ENCODE measurements at regions not wholly inside any gene's neighbourhood (a gene's known extent, or its start where the extent isn't known, plus 50 kb on each side); places are given as distances from the start of the nearest gene placed in this dataset.

DNA sequence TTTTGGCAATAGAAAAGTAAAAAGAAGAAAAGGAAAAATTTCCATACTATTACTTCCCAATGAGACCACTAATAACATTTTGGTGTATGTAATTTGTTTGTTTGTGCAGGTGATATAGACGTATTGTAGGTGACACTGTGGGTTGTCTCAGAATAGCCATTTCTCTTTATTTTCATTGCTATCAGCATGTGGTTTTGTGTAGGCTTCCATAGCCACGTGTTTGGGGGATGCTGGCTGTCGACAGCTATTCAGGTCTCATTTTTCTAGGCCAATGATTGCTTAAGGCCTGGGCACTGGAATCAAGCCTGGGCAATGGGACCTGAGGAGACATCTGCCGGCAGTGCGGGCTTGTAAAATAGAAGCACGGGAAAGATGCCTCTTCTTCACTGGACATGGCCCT, 71.0 kb upstream of the KCTD1 start:
- dilution Hi-C loops (cut with MboI; ENCODE audit: extremely low pct_ligation_motif_present, low sequenced_read_pairs), result no loop called here
- TF ChIP-seq MYC (IDR thresholded peaks at IDR 0.05; ENCODE audit: low read depth, low read length) (no peak), GATA2 (IDR thresholded peaks at IDR 0.05; ENCODE audit: insufficient read depth, insufficient read length, low read depth, low read length) (no peak), POLR2A (IDR thresholded peaks at IDR 0.05; ENCODE audit: low read depth, low read length) (no peak), FOS (IDR thresholded peaks at IDR 0.05; ENCODE audit: borderline replicate concordance, insufficient read depth, low read length) (no peak), JUN (IDR thresholded peaks at IDR 0.05; ENCODE audit: borderline replicate concordance, insufficient read depth, insufficient read length, low read depth) (no peak), POLR2AphosphoS5 (IDR thresholded peaks at IDR 0.05; ENCODE audit: insufficient read depth, low read depth, low read length) (no peak), EZH2 (IDR thresholded peaks at IDR 0.05; ENCODE audit: borderline replicate concordance, low read depth, low read length, severe bottlenecking) (no peak), MAX (IDR thresholded peaks at IDR 0.05; ENCODE audit: insufficient read depth, insufficient read length) (no peak)
- TF ChIP-seq, protein P1, sequence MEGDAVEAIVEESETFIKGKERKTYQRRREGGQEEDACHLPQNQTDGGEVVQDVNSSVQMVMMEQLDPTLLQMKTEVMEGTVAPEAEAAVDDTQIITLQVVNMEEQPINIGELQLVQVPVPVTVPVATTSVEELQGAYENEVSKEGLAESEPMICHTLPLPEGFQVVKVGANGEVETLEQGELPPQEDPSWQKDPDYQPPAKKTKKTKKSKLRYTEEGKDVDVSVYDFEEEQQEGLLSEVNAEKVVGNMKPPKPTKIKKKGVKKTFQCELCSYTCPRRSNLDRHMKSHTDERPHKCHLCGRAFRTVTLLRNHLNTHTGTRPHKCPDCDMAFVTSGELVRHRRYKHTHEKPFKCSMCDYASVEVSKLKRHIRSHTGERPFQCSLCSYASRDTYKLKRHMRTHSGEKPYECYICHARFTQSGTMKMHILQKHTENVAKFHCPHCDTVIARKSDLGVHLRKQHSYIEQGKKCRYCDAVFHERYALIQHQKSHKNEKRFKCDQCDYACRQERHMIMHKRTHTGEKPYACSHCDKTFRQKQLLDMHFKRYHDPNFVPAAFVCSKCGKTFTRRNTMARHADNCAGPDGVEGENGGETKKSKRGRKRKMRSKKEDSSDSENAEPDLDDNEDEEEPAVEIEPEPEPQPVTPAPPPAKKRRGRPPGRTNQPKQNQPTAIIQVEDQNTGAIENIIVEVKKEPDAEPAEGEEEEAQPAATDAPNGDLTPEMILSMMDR (IDR thresholded peaks at IDR 0.05; ENCODE audit: extremely low read depth in 1 of 2, insufficient read depth in 1 of 2, low read depth in 1 of 2, low read length in 2 of 2), result no peak
- H3K9ac ChIP-seq (replicated peaks; ENCODE audit: extremely low read depth, insufficient read depth, low read length), result no peak overlapping the region
- no peaks in the 10 kb centered on the region for H3K9me3 ChIP-seq (replicated peaks; ENCODE audit: control insufficient read depth, insufficient read depth, low read length)
- FAIRE-seq (no peak), DNase-seq (ENCODE audit: low read depth, low spot score) (no peak)
- BruUV-seq (replicated peaks), result no TSS peak
- no peaks in the 10 kb centered on the region for H3K9me1 ChIP-seq (replicated peaks; ENCODE audit: control insufficient read depth, extremely low read depth, insufficient read depth, low read length)
- no peaks in the 10 kb centered on the region for H3K4me1 ChIP-seq (ENCODE audit: control insufficient read depth, extremely low read depth, insufficient read depth, low read length)
- no peak overlapping the region for H3K4me3 ChIP-seq (replicated peaks in 1 of 3; ENCODE audit: insufficient read depth in 1 of 3, low read depth in 1 of 3, low read length in 3 of 3)
- H4K20me1 ChIP-seq (replicated peaks; ENCODE audit: control insufficient read depth, extremely low read depth, insufficient read depth, low read length), result no peaks in the 10 kb centered on the region
- no peaks in the 10 kb centered on the region for H3K27me3 ChIP-seq (ENCODE audit: control insufficient read depth in 2 of 2, insufficient read depth in 2 of 2, low read length in 2 of 2)
- no peaks in the 10 kb centered on the region for H3K36me3 ChIP-seq (ENCODE audit: control insufficient read depth in 2 of 2, extremely low read depth in 1 of 2, insufficient read depth in 2 of 2, low read length in 2 of 2)
- H3K79me2 ChIP-seq (ENCODE audit: control insufficient read depth, insufficient read depth, low read length), result no peaks in the 10 kb centered on the region
- ChIA-PET POLR2A (no interaction called here), CTCF (interaction anchor here (1.0 kb wide), 1 partner anchor 236 kb away, joined by 5 read pairs; no protein-coding TSS in a partner anchor)
- no peak overlapping the region for H3K27ac ChIP-seq (ENCODE audit: insufficient read depth, low read depth, low read length)
- H2AFZ ChIP-seq (ENCODE audit: low read depth, low read length), result no peak overlapping the region
- H3K4me2 ChIP-seq (ENCODE audit: insufficient read depth, low read length), result no peak overlapping the region
- intact Hi-C loops (cut with micrococcal nuclease), result no loop called here

Data from endothelial cell of umbilical vein (primary cell).